GM23248 (cell line): ENCODE measurements at regions not wholly inside any gene's neighbourhood (a gene's known extent, or its start where the extent isn't known, plus 50 kb on each side); places are given as distances from the start of the nearest gene placed in this dataset.
"Not testable (repeated sequence)": the region's sequence is repeated elsewhere in the genome, so short reads cannot be mapped to it uniquely, and the experiment has no call there.

Source experiments
- DNase-seq: peaks from one replicate; pipeline ENCODE4 v3.0.0-alpha.2; 2015
- H2AFZ ChIP-seq: fragments of 200-600 bp; sonication (generic); 2 replicates; pipeline ENCODE4 v1.6.1; 2016; ENCODE audit warnings: antibody characterized with exemption
- H3F3A ChIP-seq: fragments of 200-600 bp; sonication (generic); 2 replicates; pipeline ENCODE4 v1.6.1; 2016; ENCODE audit warnings: mild to moderate bottlenecking, antibody characterized with exemption, mixed run types; ENCODE audit not compliant: insufficient read depth
- H3K27ac ChIP-seq: fragments of 200-600 bp; sonication (generic); 2 replicates; pipeline ENCODE4 v1.5.1; 2016; ENCODE audit warnings: mild to moderate bottlenecking
- H3K27me3 ChIP-seq: fragments of 200-600 bp; sonication (generic); replicated peaks from 2 replicates; pipeline ENCODE4 v1.6.1; 2016; ENCODE audit warnings: mild to moderate bottlenecking; ENCODE audit not compliant: insufficient read depth
- H3K36me3 ChIP-seq: fragments of 200-600 bp; sonication (generic); 2 replicates; pipeline ENCODE4 v1.6.1; 2016; ENCODE audit warnings: low read depth, mild to moderate bottlenecking
- H3K4me1 ChIP-seq: fragments of 200-600 bp; sonication (generic); 2 replicates; pipeline ENCODE4 v1.6.1; 2016; ENCODE audit warnings: mild to moderate bottlenecking; ENCODE audit not compliant: insufficient read depth
- H3K4me2 ChIP-seq: fragments of 200-600 bp; sonication (generic); one replicate; pipeline ENCODE4 v1.6.1; 2016; ENCODE audit warnings: mild to moderate bottlenecking; ENCODE audit not compliant: unreplicated experiment
- H3K4me3 ChIP-seq: fragments of 200-600 bp; sonication (generic); 2 replicates; pipeline ENCODE4 v1.5.1; 2016; ENCODE audit warnings: mild to moderate bottlenecking
- H3K79me2 ChIP-seq: fragments of 200-600 bp; sonication (generic); 2 replicates; pipeline ENCODE4 v1.6.1; 2016; ENCODE audit warnings: mild to moderate bottlenecking; ENCODE audit not compliant: insufficient read depth
- H3K9ac ChIP-seq: fragments of 200-600 bp; sonication (generic); 2 replicates; pipeline ENCODE4 v1.6.1; 2016; ENCODE audit warnings: mild to moderate bottlenecking
- H3K9me2 ChIP-seq: fragments of 200-600 bp; sonication (generic); 2 replicates; pipeline ENCODE4 v1.6.1; 2016; ENCODE audit warnings: mixed run types, mild to moderate bottlenecking, moderate library complexity; ENCODE audit not compliant: insufficient read depth
- H3K9me3 ChIP-seq: fragments of 200-600 bp; sonication (generic); one replicate; pipeline ENCODE4 v1.6.1; 2017; ENCODE audit warnings: low read depth
- H4K20me1 ChIP-seq: fragments of 200-600 bp; sonication (generic); 2 replicates; pipeline ENCODE4 v1.6.0; 2016; ENCODE audit not compliant: insufficient read depth
- EZH2 ChIP-seq: fragments of 200-600 bp; sonication (generic); IDR thresholded peaks from 2 replicates; pipeline ENCODE4 v1.6.1; 2018; ENCODE audit warnings: antibody characterized with exemption, mild to moderate bottlenecking; ENCODE audit not compliant: insufficient read depth, poor library complexity, severe bottlenecking
- EZH2phosphoT487 ChIP-seq: fragments of 200-600 bp; sonication (generic); IDR thresholded peaks from 2 replicates; pipeline ENCODE4 v1.6.1; 2018; ENCODE audit warnings: antibody characterized with exemption, moderate library complexity, mild to moderate bottlenecking, low read depth; ENCODE audit not compliant: insufficient read depth
- WGBS, 2 experiments: methylation state at CpG; one replicate each; pipeline ENCODE4 v1.1.6; 2015 to 2017; ENCODE audit warnings: low lambda C conversion rate in 2 of 2, low coverage in 1 of 2; ENCODE audit errors: missing lambda C conversion rate in 2 of 2; 5-methylcytosine and 5-hydroxymethylcytosine counted together
- in situ Hi-C: fragments of 300-500 bp; cut with MboI; formaldehyde crosslinking; loops from 2 replicates; pipeline ENCODE4 v1.15.0; 2020

- no peaks in the 10 kb centered on the region for H3K36me3 ChIP-seq
- 29 to 32% methylated on average over 9 of the region's 9 CpGs for WGBS, 2 experiments
- no peaks in the 10 kb centered on the region for H3K4me1 ChIP-seq
- no peak overlapping the region for H3K4me3 ChIP-seq
- in situ Hi-C loops: no loop called here
- H3K27ac ChIP-seq: no peak overlapping the region
- no peaks in the 10 kb centered on the region for H3K79me2 ChIP-seq
- TF ChIP-seq EZH2phosphoT487 (no peak), EZH2 (no peak)
- no peaks in the 10 kb centered on the region for H4K20me1 ChIP-seq
- no peaks in the 10 kb centered on the region for H3K9me2 ChIP-seq
- no peak overlapping the region for H3K4me2 ChIP-seq
- no peak for DNase-seq
- no peaks in the 10 kb centered on the region for H3F3A ChIP-seq
- H3K27me3 ChIP-seq: no peaks in the 10 kb centered on the region
- no peak overlapping the region for H3K9ac ChIP-seq
- H2AFZ ChIP-seq: no peak overlapping the region
- no peaks in the 10 kb centered on the region for H3K9me3 ChIP-seq
Observed at GRCh38 chr14:104405360-104406226, 174.0 kb upstream of the C14orf180 start.

GRCh38 chr14:104406831-104407230 is 172.7 kb upstream of the C14orf180 start:
- Histone ChIP-seq H3K4me1 (no peaks in the 10 kb centered on the region), H3K27ac (no peak overlapping the region), H3F3A (no peaks in the 10 kb centered on the region), H3K9me2 (no peaks in the 10 kb centered on the region), H2AFZ (no peak overlapping the region), H3K79me2 (no peaks in the 10 kb centered on the region), H3K27me3 (no peaks in the 10 kb centered on the region), H3K36me3 (no peaks in the 10 kb centered on the region), H3K4me2 (no peak overlapping the region), H3K4me3 (no peak overlapping the region), H3K9ac (no peak overlapping the region), H3K9me3 (no peaks in the 10 kb centered on the region), H4K20me1 (no peaks in the 10 kb centered on the region)
- in situ Hi-C loops: no loop called here
- TF ChIP-seq EZH2phosphoT487: no peak
- no peak for TF ChIP-seq EZH2
- no peak for DNase-seq
- 25 to 31% methylated on average over 5 of the region's 5 CpGs for WGBS, 2 experiments

- Histone ChIP-seq H3K9me3 (no peaks in the 10 kb centered on the region), H3K27ac (no peak overlapping the region), H3K79me2 (no peaks in the 10 kb centered on the region), H3K4me3 (no peak overlapping the region), H3K9ac (no peak overlapping the region), H3K9me2 (no peaks in the 10 kb centered on the region), H3K4me1 (no peaks in the 10 kb centered on the region), H2AFZ (no peak overlapping the region), H3F3A (no peaks in the 10 kb centered on the region), H3K27me3 (no peaks in the 10 kb centered on the region), H3K36me3 (no peaks in the 10 kb centered on the region), H4K20me1 (no peaks in the 10 kb centered on the region), H3K4me2 (no peak overlapping the region)
- no peak for DNase-seq
- WGBS, 2 experiments: 0% methylated on average over 1 of the region's 1 CpG
- no peak for TF ChIP-seq EZH2phosphoT487
- no peak for TF ChIP-seq EZH2
- in situ Hi-C loops: no loop called here
Observed at GRCh38 chr14:104416383-104416782, 163.2 kb upstream of the C14orf180 start.

GRCh38 chr14:104419865-104420505 is 159.6 kb upstream of the C14orf180 start:
- TF ChIP-seq EZH2phosphoT487: no peak
- no peak for TF ChIP-seq EZH2
- no peak overlapping the region for H3K4me3 ChIP-seq
- H4K20me1 ChIP-seq: no peaks in the 10 kb centered on the region
- no peaks in the 10 kb centered on the region for H3F3A ChIP-seq
- H3K27ac ChIP-seq: no peak overlapping the region
- 23 to 30% methylated on average over 6 of the region's 6 CpGs for WGBS, 2 experiments
- H3K4me1 ChIP-seq: no peaks in the 10 kb centered on the region
- H3K9me2 ChIP-seq: no peaks in the 10 kb centered on the region
- no peaks in the 10 kb centered on the region; the same call in 1 of the 2 replicates for H3K27me3 ChIP-seq
- H3K9me3 ChIP-seq: no peaks in the 10 kb centered on the region
- H3K36me3 ChIP-seq: no peaks in the 10 kb centered on the region
- H2AFZ ChIP-seq: no peak overlapping the region
- no peak overlapping the region for H3K4me2 ChIP-seq
- in situ Hi-C loops: no loop called here
- H3K79me2 ChIP-seq: no peaks in the 10 kb centered on the region
- H3K9ac ChIP-seq: no peak overlapping the region
- DNase-seq: no peak

- H3K4me3 ChIP-seq, H3K9ac ChIP-seq, H3K36me3 ChIP-seq, H3F3A ChIP-seq, H3K4me1 ChIP-seq, H3K79me2 ChIP-seq, H2AFZ ChIP-seq, in situ Hi-C loops, H3K4me2 ChIP-seq, H3K27me3 ChIP-seq, H3K9me2 ChIP-seq, H4K20me1 ChIP-seq, H3K9me3 ChIP-seq, H3K27ac ChIP-seq, DNase-seq: not testable (repeated sequence)
- WGBS, 2 experiments: 33 to 39% methylated on average over 3 of the region's 3 CpGs
Observed at GRCh38 chr14:104420523-104420922, 159.0 kb upstream of the C14orf180 start.
